ENCODE measurements at regions not wholly inside any gene's neighbourhood (a gene's known extent, or its start where the extent isn't known, plus 50 kb on each side); places are given as distances from the start of the nearest gene placed in this dataset.

DNA sequence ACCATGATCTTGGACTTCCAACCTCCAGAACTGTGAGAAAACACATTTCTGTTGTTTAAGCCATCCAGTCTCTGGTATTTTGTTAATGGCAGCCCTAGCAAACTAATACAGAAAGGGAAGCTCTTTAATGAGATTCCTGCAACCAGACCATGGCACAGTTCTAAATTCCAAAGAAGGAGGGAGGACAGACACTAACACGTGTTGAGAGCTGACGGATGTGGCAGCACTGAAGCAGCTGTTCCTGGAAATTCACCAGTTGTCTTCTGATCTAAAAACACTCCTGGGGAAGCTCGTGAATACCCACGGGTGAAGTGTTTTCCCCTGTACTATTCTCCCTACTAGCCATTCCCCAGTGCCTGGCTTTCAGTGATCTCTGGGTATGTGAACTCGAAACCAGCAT, 56.7 kb downstream of the RPL22L1 start (continued):
- TF ChIP-seq, protein P1, sequence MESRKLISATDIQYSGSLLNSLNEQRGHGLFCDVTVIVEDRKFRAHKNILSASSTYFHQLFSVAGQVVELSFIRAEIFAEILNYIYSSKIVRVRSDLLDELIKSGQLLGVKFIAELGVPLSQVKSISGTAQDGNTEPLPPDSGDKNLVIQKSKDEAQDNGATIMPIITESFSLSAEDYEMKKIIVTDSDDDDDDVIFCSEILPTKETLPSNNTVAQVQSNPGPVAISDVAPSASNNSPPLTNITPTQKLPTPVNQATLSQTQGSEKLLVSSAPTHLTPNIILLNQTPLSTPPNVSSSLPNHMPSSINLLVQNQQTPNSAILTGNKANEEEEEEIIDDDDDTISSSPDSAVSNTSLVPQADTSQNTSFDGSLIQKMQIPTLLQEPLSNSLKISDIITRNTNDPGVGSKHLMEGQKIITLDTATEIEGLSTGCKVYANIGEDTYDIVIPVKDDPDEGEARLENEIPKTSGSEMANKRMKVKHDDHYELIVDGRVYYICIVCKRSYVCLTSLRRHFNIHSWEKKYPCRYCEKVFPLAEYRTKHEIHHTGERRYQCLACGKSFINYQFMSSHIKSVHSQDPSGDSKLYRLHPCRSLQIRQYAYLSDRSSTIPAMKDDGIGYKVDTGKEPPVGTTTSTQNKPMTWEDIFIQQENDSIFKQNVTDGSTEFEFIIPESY (IDR thresholded peaks at IDR 0.05; ENCODE audit: borderline replicate concordance, low read depth) = no peak
- TF ChIP-seq, protein P2, sequence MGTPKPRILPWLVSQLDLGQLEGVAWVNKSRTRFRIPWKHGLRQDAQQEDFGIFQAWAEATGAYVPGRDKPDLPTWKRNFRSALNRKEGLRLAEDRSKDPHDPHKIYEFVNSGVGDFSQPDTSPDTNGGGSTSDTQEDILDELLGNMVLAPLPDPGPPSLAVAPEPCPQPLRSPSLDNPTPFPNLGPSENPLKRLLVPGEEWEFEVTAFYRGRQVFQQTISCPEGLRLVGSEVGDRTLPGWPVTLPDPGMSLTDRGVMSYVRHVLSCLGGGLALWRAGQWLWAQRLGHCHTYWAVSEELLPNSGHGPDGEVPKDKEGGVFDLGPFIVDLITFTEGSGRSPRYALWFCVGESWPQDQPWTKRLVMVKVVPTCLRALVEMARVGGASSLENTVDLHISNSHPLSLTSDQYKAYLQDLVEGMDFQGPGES (IDR thresholded peaks at IDR 0.05; ENCODE audit: low read depth, low read length) = no peak
- no peak for TF ChIP-seq MXI1 (IDR thresholded peaks at IDR 0.05; ENCODE audit: low read depth, low read length)
- TF ChIP-seq SIN3A (IDR thresholded peaks at IDR 0.05; ENCODE audit: borderline replicate concordance, low read depth, low read length) = no peak
- no peak for TF ChIP-seq GATA2 (CRISPR knock-in tag; IDR thresholded peaks at IDR 0.05)
- no peak for TF ChIP-seq NFIC (IDR thresholded peaks at IDR 0.05; ENCODE audit: borderline replicate concordance)

DNA sequence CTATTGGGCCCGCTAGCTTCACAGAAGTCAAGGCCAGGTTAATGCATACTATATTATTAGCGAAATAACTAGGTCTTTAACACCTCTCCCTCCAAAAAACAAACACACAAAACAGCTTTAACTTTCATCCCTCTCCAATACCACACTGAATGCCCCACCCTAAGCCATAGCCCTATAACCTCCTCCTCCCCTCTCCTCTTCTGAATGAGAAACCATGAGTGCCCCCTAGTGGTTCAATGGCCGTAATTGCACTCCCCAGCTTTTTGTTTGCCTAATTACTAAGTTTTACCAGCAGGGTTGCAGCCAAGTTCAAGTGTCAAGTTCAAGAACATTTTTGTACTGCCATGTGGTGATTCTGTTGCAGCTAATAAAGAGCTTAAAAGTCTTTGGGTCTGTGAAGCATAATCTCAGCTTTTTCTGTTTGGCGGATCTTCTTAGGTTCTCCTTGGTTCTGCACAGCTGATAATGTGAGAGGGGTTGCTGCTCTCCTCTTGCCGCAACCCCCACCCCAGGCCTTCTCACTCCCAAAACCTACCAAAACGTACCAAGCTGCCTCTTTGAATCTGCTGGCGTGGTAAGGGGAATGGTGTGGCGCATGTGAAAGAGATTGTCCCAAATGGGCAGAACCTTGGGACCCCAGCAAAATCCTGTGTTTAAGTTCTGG, 57.9 kb downstream of the RPL22L1 start:
- H3K79me2 ChIP-seq (ENCODE audit: insufficient read depth) = no peaks in the 10 kb centered on the region
- no peaks in the 10 kb centered on the region for H4K20me1 ChIP-seq (ENCODE audit: insufficient read depth)
- no peak overlapping the region for H3K9ac ChIP-seq
- peak; percentile 77 for DNase-seq
- CTCF ChIA-PET = interaction anchor here (0.5 to 9.5 kb wide), 93 partner anchors 9 to 1171 kb away, joined by 3 to 316 read pairs (median 4); partner anchors contain the start of genes CLDN11, EIF5A2, RPL22L1 and SKIL
- H3K27ac ChIP-seq (ENCODE audit: low read depth in 2 of 2, low read length in 1 of 2) = peak overlapping the region in 1 of 2 experiments; percentile 19; a peak in 2 of 4 replicates
- peaks cover 11 to 13% of the 10 kb centered on the region in 2 experiments for H3K4me1 ChIP-seq (ENCODE audit: control insufficient read depth in 1 of 2, insufficient read depth in 2 of 2, low read depth in 1 of 2, low read length in 1 of 2)
- WGBS (ENCODE audit: low lambda C conversion rate) = 50% methylated on average over 8 of the region's 8 CpGs
- no peak overlapping the region for H2AFZ ChIP-seq (ENCODE audit: low read depth)
- H3K4me3 ChIP-seq (ENCODE audit: low read depth in 2 of 2, low read length in 1 of 2) = no peak overlapping the region; a peak in 1 of 4 replicates
- no peaks in the 10 kb centered on the region for H3K36me3 ChIP-seq (replicated peaks in 1 of 2; ENCODE audit: control insufficient read depth in 1 of 2, insufficient read depth in 2 of 2, low read length in 1 of 2)
- H3K4me2 ChIP-seq = no peak overlapping the region
- H3K9me3 ChIP-seq = no peaks in the 10 kb centered on the region
- peaks cover 12% of the 10 kb centered on the region for H3F3A ChIP-seq (replicated peaks; ENCODE audit: insufficient read depth)
- TF ChIP-seq EZH2phosphoT487 (IDR thresholded peaks at IDR 0.05; ENCODE audit: borderline replicate concordance, low read depth) (no peak), FOXJ3 (CRISPR knock-in tag; IDR thresholded peaks at IDR 0.05) (no peak), EP300 (IDR thresholded peaks at IDR 0.05; ENCODE audit: borderline replicate concordance in 1 of 2, low read depth in 1 of 2, low read length in 1 of 2) (no peak), NFIC (IDR thresholded peaks at IDR 0.05; ENCODE audit: borderline replicate concordance) (no peak; the same call in 1 of the 2 replicates), SMC3 (IDR thresholded peaks at IDR 0.05; ENCODE audit: low read depth, low read length) (peak; percentile 85), NRF1 (IDR thresholded peaks at IDR 0.05; ENCODE audit: low read depth, low read length) (no peak), MXI1 (IDR thresholded peaks at IDR 0.05; ENCODE audit: low read depth, low read length) (no peak), TCF12 (IDR thresholded peaks at IDR 0.05) (no peak), SIN3A (IDR thresholded peaks at IDR 0.05; ENCODE audit: borderline replicate concordance, low read depth, low read length) (no peak), FOSL2 (IDR thresholded peaks at IDR 0.05; ENCODE audit: borderline replicate concordance, low read depth) (no peak), CHD2 (IDR thresholded peaks at IDR 0.05; ENCODE audit: low read length, partially characterized antibody) (no peak), RFX5 (IDR thresholded peaks at IDR 0.05; ENCODE audit: low read length) (no peak), GATA2 (CRISPR knock-in tag; IDR thresholded peaks at IDR 0.05) (no peak), RAD21 (IDR thresholded peaks at IDR 0.05; ENCODE audit: low read length) (peak; percentile 96), TAF1 (IDR thresholded peaks at IDR 0.05; ENCODE audit: borderline replicate concordance, low read depth, low read length) (no peak), YY1 (IDR thresholded peaks at IDR 0.05; ENCODE audit: low read depth) (no peak)
- TF ChIP-seq, protein P3, sequence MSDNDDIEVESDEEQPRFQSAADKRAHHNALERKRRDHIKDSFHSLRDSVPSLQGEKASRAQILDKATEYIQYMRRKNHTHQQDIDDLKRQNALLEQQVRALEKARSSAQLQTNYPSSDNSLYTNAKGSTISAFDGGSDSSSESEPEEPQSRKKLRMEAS (IDR thresholded peaks at IDR 0.05; ENCODE audit: low read depth) = no peak
- TF ChIP-seq, protein P1 (IDR thresholded peaks at IDR 0.05; ENCODE audit: borderline replicate concordance, low read depth) = no peak
- TF ChIP-seq, protein P4, sequence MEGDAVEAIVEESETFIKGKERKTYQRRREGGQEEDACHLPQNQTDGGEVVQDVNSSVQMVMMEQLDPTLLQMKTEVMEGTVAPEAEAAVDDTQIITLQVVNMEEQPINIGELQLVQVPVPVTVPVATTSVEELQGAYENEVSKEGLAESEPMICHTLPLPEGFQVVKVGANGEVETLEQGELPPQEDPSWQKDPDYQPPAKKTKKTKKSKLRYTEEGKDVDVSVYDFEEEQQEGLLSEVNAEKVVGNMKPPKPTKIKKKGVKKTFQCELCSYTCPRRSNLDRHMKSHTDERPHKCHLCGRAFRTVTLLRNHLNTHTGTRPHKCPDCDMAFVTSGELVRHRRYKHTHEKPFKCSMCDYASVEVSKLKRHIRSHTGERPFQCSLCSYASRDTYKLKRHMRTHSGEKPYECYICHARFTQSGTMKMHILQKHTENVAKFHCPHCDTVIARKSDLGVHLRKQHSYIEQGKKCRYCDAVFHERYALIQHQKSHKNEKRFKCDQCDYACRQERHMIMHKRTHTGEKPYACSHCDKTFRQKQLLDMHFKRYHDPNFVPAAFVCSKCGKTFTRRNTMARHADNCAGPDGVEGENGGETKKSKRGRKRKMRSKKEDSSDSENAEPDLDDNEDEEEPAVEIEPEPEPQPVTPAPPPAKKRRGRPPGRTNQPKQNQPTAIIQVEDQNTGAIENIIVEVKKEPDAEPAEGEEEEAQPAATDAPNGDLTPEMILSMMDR (IDR thresholded peaks at IDR 0.05) = peak; percentile 96
- TF ChIP-seq, protein P2 (IDR thresholded peaks at IDR 0.05; ENCODE audit: low read depth, low read length) = no peak
- POLR2A ChIA-PET = no interaction called here
- no peaks in the 10 kb centered on the region for H3K9me2 ChIP-seq
- no peaks in the 10 kb centered on the region for H3K27me3 ChIP-seq (ENCODE audit: insufficient read depth)

Measured in SK-N-SH (cell line).